ENCODE measurements at regions not wholly inside any gene's neighbourhood (a gene's known extent, or its start where the extent isn't known, plus 50 kb on each side); places are given as distances from the start of the nearest gene placed in this dataset.

DNA sequence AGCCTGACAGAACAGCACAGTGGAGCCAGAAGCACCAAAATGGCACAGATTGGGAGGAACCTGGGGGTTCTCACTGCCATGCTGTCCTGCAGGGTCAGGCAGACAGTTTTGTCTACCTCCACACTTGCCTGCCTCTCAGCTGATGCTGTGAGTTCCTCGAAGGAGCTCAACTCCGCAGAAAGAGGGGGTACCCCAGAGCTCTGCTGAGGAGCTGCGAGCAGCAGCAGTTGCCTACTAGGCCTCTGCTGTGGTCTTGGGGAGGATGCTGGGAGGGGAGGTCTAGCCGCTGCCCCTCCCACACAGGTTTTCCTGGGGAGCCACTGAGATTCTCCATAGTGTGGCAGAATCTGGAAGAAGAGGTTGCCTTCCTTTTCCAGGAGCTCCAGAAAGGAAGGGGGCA is 192.5 kb downstream of the FOXD2 start:
- TF ChIP-seq, protein P1, sequence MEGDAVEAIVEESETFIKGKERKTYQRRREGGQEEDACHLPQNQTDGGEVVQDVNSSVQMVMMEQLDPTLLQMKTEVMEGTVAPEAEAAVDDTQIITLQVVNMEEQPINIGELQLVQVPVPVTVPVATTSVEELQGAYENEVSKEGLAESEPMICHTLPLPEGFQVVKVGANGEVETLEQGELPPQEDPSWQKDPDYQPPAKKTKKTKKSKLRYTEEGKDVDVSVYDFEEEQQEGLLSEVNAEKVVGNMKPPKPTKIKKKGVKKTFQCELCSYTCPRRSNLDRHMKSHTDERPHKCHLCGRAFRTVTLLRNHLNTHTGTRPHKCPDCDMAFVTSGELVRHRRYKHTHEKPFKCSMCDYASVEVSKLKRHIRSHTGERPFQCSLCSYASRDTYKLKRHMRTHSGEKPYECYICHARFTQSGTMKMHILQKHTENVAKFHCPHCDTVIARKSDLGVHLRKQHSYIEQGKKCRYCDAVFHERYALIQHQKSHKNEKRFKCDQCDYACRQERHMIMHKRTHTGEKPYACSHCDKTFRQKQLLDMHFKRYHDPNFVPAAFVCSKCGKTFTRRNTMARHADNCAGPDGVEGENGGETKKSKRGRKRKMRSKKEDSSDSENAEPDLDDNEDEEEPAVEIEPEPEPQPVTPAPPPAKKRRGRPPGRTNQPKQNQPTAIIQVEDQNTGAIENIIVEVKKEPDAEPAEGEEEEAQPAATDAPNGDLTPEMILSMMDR (IDR thresholded peaks at IDR 0.05) = no peak
- no peak for TF ChIP-seq POLR2A (IDR thresholded peaks at IDR 0.05)
